ENCODE measurements at regions not wholly inside any gene's neighbourhood (a gene's known extent, or its start where the extent isn't known, plus 50 kb on each side); places are given as distances from the start of the nearest gene placed in this dataset.

DNA sequence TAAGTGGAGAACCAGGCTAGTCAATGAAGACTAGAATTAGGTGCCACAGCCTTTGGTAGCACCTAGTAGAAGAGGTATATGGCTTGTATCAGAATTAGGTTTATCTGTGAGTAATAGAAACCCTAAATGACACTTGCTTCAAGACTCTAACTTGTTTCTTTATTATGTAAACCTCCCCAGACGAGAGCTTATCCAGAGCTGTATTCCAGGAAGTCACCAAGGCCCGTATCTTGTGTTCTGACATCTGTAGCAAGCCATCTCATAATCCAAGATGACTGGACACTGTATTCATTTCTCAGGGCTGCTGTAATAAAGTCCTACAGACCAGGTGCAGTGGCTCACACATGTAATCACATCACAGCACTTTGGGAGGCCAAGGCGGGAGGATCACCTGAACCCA, 56.7 kb upstream of the PPP1R12A start:
- H3K4me2 ChIP-seq (ENCODE audit: insufficient read depth in 1 of 2, low read depth in 2 of 2, low read length in 2 of 2), result no peak overlapping the region

More for the DNA sequence above, 56.7 kb upstream of the PPP1R12A start:
- POLR2A ChIA-PET (ENCODE audit: partially characterized antibody), result interaction anchor here (2.1 kb wide), 1 partner anchor 10 kb away, joined by 6 read pairs; no protein-coding TSS in a partner anchor
- Histone ChIP-seq H3K4me3 (ENCODE audit: extremely low read depth in 1 of 4, insufficient read depth in 2 of 4, low read depth in 3 of 4, low read length in 4 of 4) (no peak overlapping the region), H3K9ac (replicated peaks in 1 of 4; ENCODE audit: extremely low read depth in 1 of 4, low read depth in 3 of 4, low read length in 3 of 4) (no peak overlapping the region), H2AFZ (ENCODE audit: low read length) (no peak overlapping the region), H2BK15ac (ENCODE audit: low read length) (no peak overlapping the region), H3K23ac (ENCODE audit: insufficient read length) (no peak overlapping the region), H3K4me1 (replicated peaks in 1 of 4; ENCODE audit: control insufficient read depth in 3 of 4, insufficient read depth in 4 of 4, low read length in 3 of 4) (no peaks in the 10 kb centered on the region), H3K79me2 (ENCODE audit: control insufficient read depth in 1 of 2, insufficient read depth in 2 of 2, low read length in 2 of 2) (no peaks in the 10 kb centered on the region), H4K20me1 (replicated peaks in 1 of 2; ENCODE audit: control insufficient read depth in 1 of 2, insufficient read depth in 2 of 2, low read length in 2 of 2) (no peaks in the 10 kb centered on the region), H2BK20ac (ENCODE audit: low read length) (no peak overlapping the region), H3K27ac (ENCODE audit: low read depth, low read length) (no peak overlapping the region), H3K79me1 (ENCODE audit: low read depth, low read length) (no peaks in the 10 kb centered on the region), H2AK5ac (ENCODE audit: low read depth, low read length) (no peak overlapping the region), H2BK12ac (ENCODE audit: low read depth, low read length) (no peak overlapping the region), H4K91ac (replicated peaks; ENCODE audit: insufficient read length, low read length) (no peak overlapping the region), H3K56ac (replicated peaks; ENCODE audit: insufficient read length, low read depth, low read length) (no peak overlapping the region), H3K9me3 (ENCODE audit: insufficient read depth in 2 of 2, low read depth in 1 of 2, low read length in 1 of 2) (no peaks in the 10 kb centered on the region), H2BK5ac (ENCODE audit: low read depth, low read length) (no peak overlapping the region), H4K5ac (ENCODE audit: insufficient read length, low read depth, low read length) (no peak overlapping the region), H3K27me3 (replicated peaks in 1 of 4; ENCODE audit: control insufficient read depth in 3 of 4, extremely low read depth in 1 of 4, insufficient read depth in 3 of 4, low read length in 3 of 4) (no peaks in the 10 kb centered on the region; a peak in 1 of 7 replicates), H2BK120ac (replicated peaks; ENCODE audit: low read depth, low read length) (no peak overlapping the region), H4K8ac (ENCODE audit: extremely low read depth, insufficient read depth, low read length) (no peak overlapping the region), H3K14ac (ENCODE audit: insufficient read length) (no peak overlapping the region), H3K4ac (replicated peaks; ENCODE audit: insufficient read length, low read depth, low read length) (no peak overlapping the region), H3K23me2 (ENCODE audit: low read depth, low read length) (no peaks in the 10 kb centered on the region; the same call in 1 of the 2 replicates), H3K18ac (ENCODE audit: extremely low read depth, low read length) (no peak overlapping the region), H3K36me3 (ENCODE audit: control insufficient read depth in 2 of 4, insufficient read depth in 4 of 4, low read length in 3 of 4) (no peaks in the 10 kb centered on the region)
- 89% methylated on average over 3 of the region's 3 CpGs; no CpG with 5 or more reads in 1 of the 2 experiments for WGBS, 2 experiments (ENCODE audit: extremely low coverage in 1 of 2, insufficient coverage in 1 of 2, insufficient read length in 1 of 2, insufficient replicate concordance in 2 of 2, low coverage in 1 of 2, low lambda C conversion rate in 2 of 2, missing lambda C conversion rate in 1 of 2)
- DNase-seq (ENCODE audit: low read depth in 1 of 2, low spot score in 2 of 2) (no peak), FAIRE-seq (no peak)
- CTCF ChIA-PET (ENCODE audit: partially characterized antibody), result interaction anchor here (0.8 to 2.4 kb wide), 2 partner anchors 17 to 625 kb away, joined by 3 to 5 read pairs; no protein-coding TSS in a partner anchor
- no peak for TF ChIP-seq RBBP5 (IDR thresholded peaks at IDR 0.05; ENCODE audit: borderline replicate concordance, low read depth, low read length)
- no peak for TF ChIP-seq NANOG (IDR thresholded peaks at IDR 0.05; ENCODE audit: insufficient read depth, low read depth, low read length, poor library complexity, severe bottlenecking)
- no peak for TF ChIP-seq BCL11A (IDR thresholded peaks at IDR 0.05; ENCODE audit: low read depth in 2 of 2, low read length in 2 of 2)
- TF ChIP-seq JUN (IDR thresholded peaks at IDR 0.05; ENCODE audit: low read depth, low read length), result no peak
- TF ChIP-seq EZH2 (IDR thresholded peaks at IDR 0.05; ENCODE audit: low read depth, low read length, severe bottlenecking), result no peak
- TF ChIP-seq PHF8 (conservative IDR thresholded peaks at IDR 0.05; ENCODE audit: low read depth, low read length), result no peak
- TF ChIP-seq, protein P1, sequence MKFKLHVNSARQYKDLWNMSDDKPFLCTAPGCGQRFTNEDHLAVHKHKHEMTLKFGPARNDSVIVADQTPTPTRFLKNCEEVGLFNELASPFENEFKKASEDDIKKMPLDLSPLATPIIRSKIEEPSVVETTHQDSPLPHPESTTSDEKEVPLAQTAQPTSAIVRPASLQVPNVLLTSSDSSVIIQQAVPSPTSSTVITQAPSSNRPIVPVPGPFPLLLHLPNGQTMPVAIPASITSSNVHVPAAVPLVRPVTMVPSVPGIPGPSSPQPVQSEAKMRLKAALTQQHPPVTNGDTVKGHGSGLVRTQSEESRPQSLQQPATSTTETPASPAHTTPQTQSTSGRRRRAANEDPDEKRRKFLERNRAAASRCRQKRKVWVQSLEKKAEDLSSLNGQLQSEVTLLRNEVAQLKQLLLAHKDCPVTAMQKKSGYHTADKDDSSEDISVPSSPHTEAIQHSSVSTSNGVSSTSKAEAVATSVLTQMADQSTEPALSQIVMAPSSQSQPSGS (IDR thresholded peaks at IDR 0.05; ENCODE audit: low read length), result no peak
- TF ChIP-seq TAF1 (IDR thresholded peaks at IDR 0.05; ENCODE audit: low read depth, low read length), result no peak
- TF ChIP-seq TBP (IDR thresholded peaks at IDR 0.05; ENCODE audit: low read depth, low read length), result no peak
- no peak for TF ChIP-seq KDM5A (IDR thresholded peaks at IDR 0.05; ENCODE audit: low read length)
- no peak for TF ChIP-seq GABPA (IDR thresholded peaks at IDR 0.05; ENCODE audit: borderline replicate concordance, insufficient read depth, low read length)
